Astrocyte (in vitro differentiated cells and primary cell): ENCODE measurements at regions not wholly inside any gene's neighbourhood (a gene's known extent, or its start where the extent isn't known, plus 50 kb on each side); places are given as distances from the start of the nearest gene placed in this dataset.

Source experiments
- DNase-seq: peaks from one replicate; pipeline ENCODE4 v3.0.0-alpha.2; 2010; ENCODE audit warnings: low read depth
- FAIRE-seq: peaks from 2 replicates; lab custom pipeline; 2011; peaks lifted over from hg19 to GRCh38; lab: Jason Lieb, UNC
- H2AFZ ChIP-seq: 2 replicates; pipeline ENCODE4 v1.6.0; 2012; ENCODE audit warnings: low read depth, low read length, inconsistent platforms
- H3K27ac ChIP-seq: 2 replicates; pipeline ENCODE4 v1.5.1; 2011; ENCODE audit warnings: low read depth, low read length, inconsistent platforms
- H3K27me3 ChIP-seq: 2 replicates; pipeline ENCODE4 v1.6.0; 2011; ENCODE audit warnings: low read length, inconsistent platforms; ENCODE audit not compliant: insufficient read depth
- H3K36me3 ChIP-seq: 2 replicates; pipeline ENCODE4 v1.5.1; 2011; ENCODE audit warnings: low read length, inconsistent platforms; ENCODE audit not compliant: insufficient read depth
- H3K4me1 ChIP-seq: 2 replicates; pipeline ENCODE4 v1.5.1; 2011; ENCODE audit warnings: low read length, inconsistent platforms; ENCODE audit not compliant: insufficient read depth
- H3K4me2 ChIP-seq: 2 replicates; pipeline ENCODE4 v1.6.0; 2012; ENCODE audit warnings: low read length, inconsistent platforms
- H3K4me3 ChIP-seq: 2 replicates; pipeline ENCODE4 v1.5.1; 2011; ENCODE audit warnings: low read depth, mild to moderate bottlenecking, low read length, inconsistent platforms; ENCODE audit not compliant: insufficient read depth
- H3K79me2 ChIP-seq: 2 replicates; pipeline ENCODE4 v1.6.0; 2012; ENCODE audit warnings: mild to moderate bottlenecking, low read length, inconsistent platforms; ENCODE audit not compliant: insufficient read depth
- H3K9ac ChIP-seq: 2 replicates; pipeline ENCODE4 v1.6.0; 2012; ENCODE audit warnings: mild to moderate bottlenecking, low read length, inconsistent platforms
- H3K9me3 ChIP-seq: 2 replicates; pipeline ENCODE4 v1.5.1; 2012; ENCODE audit warnings: low read depth, mild to moderate bottlenecking, low read length, inconsistent platforms; ENCODE audit not compliant: insufficient read depth
- H4K20me1 ChIP-seq: 2 replicates; pipeline ENCODE4 v1.6.0; 2012; ENCODE audit warnings: low read length, inconsistent platforms; ENCODE audit not compliant: insufficient read depth
- H3K27ac Mint-ChIP-seq: one replicate; pipeline ENCODE4 v1.8.0; 2021; ENCODE audit warnings: mild to moderate bottlenecking, mixed read lengths; ENCODE audit not compliant: unreplicated experiment
- H3K27me3 Mint-ChIP-seq: one replicate; pipeline ENCODE4 v1.8.0; 2021; ENCODE audit warnings: low read depth, mixed read lengths; ENCODE audit not compliant: unreplicated experiment
- H3K36me3 Mint-ChIP-seq: one replicate; pipeline ENCODE4 v1.8.0; 2021; ENCODE audit warnings: low read depth, mixed read lengths; ENCODE audit not compliant: unreplicated experiment
- H3K4me1 Mint-ChIP-seq: one replicate; pipeline ENCODE4 v1.8.0; 2021; ENCODE audit warnings: low read depth, mixed read lengths; ENCODE audit not compliant: unreplicated experiment
- H3K4me3 Mint-ChIP-seq: one replicate; pipeline ENCODE4 v1.8.0; 2021; ENCODE audit warnings: mild to moderate bottlenecking, moderate library complexity, mixed read lengths; ENCODE audit not compliant: unreplicated experiment
- H3K9me3 Mint-ChIP-seq: one replicate; pipeline ENCODE4 v1.8.0; 2021; ENCODE audit warnings: mild to moderate bottlenecking, mixed read lengths; ENCODE audit not compliant: unreplicated experiment
- CTCF ChIP-seq: IDR thresholded peaks from 2 replicates; pipeline ENCODE4 v1.5.1; 2011; ENCODE audit warnings: low read depth, mild to moderate bottlenecking, inconsistent platforms, low read length, moderate library complexity; ENCODE audit not compliant: insufficient read depth
- EZH2 ChIP-seq: IDR thresholded peaks from 2 replicates; pipeline ENCODE4 v1.6.1; 2012; ENCODE audit warnings: mild to moderate bottlenecking, low read length, inconsistent platforms; ENCODE audit not compliant: insufficient read depth

- no peaks in the 10 kb centered on the region for H3K27me3 ChIP-seq
- Mint-ChIP-seq H3K36me3 (no peaks in the 10 kb centered on the region), H3K4me1 (peaks cover 10% of the 10 kb centered on the region), H3K4me3 (no peak overlapping the region), H3K9me3 (no peaks in the 10 kb centered on the region), H3K27ac (peak overlapping the region; percentile 6), H3K27me3 (no peaks in the 10 kb centered on the region)
- FAIRE-seq (no peak), DNase-seq (no peak)
- H3K36me3 ChIP-seq: no peaks in the 10 kb centered on the region
- no peak overlapping the region for H3K4me2 ChIP-seq
- H3K4me1 ChIP-seq: peaks cover 9% of the 10 kb centered on the region
- TF ChIP-seq CTCF (no peak), EZH2 (no peak)
- no peak overlapping the region for H3K27ac ChIP-seq
- no peak overlapping the region for H3K9ac ChIP-seq
- H2AFZ ChIP-seq: no peak overlapping the region
- H4K20me1 ChIP-seq: no peaks in the 10 kb centered on the region
- H3K4me3 ChIP-seq: no peak overlapping the region
- H3K79me2 ChIP-seq: no peaks in the 10 kb centered on the region
- H3K9me3 ChIP-seq: no peaks in the 10 kb centered on the region
These were observed 423.0 kb upstream of the KIF2A start for GRCh38 chr5:61882901-61883500.

DNA sequence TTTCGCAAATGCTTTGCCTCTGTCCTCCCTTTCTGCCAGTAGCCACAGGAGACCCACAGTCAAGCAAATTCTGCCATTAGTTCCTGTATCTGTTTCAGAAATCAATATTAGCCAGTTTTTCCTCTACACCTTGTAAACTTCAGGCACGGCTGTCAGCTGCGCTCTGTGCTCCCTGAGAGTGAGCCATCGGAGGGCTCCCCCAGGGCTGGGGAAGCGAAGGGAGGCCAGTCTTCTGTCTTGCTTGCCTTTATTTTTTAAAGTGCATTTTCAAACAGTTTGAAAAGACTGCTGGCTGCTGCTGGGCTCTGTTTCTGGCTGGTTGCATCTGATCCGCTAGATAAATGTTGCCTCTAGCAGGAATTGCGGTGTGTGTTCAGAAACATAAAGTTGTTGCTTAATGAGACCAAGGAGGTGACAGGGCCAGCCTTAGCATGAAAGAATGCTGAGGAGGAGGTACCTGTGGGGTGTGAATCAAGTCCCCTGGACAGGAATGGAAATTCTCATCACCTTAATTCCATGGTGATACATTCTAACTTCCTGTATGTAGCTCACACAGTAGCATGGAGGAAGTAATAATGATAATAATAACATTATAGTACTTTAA is 421.7 kb upstream of the KIF2A start:
- TF ChIP-seq EZH2 (no peak), CTCF (no peak)
- H3K4me3 Mint-ChIP-seq: no peak overlapping the region
- Histone ChIP-seq H4K20me1 (no peaks in the 10 kb centered on the region), H2AFZ (no peak overlapping the region), H3K27ac (no peak overlapping the region), H3K9me3 (no peaks in the 10 kb centered on the region), H3K27me3 (no peaks in the 10 kb centered on the region), H3K4me2 (no peak overlapping the region), H3K4me1 (peaks cover 9% of the 10 kb centered on the region), H3K36me3 (no peaks in the 10 kb centered on the region), H3K4me3 (no peak overlapping the region), H3K79me2 (no peaks in the 10 kb centered on the region), H3K9ac (no peak overlapping the region)
- no peak overlapping the region for H3K27ac Mint-ChIP-seq
- no peaks in the 10 kb centered on the region for H3K36me3 Mint-ChIP-seq
- no peaks in the 10 kb centered on the region for H3K27me3 Mint-ChIP-seq
- H3K4me1 Mint-ChIP-seq: peaks cover 10% of the 10 kb centered on the region
- DNase-seq: peak; percentile 16
- no peak for FAIRE-seq
- no peaks in the 10 kb centered on the region for H3K9me3 Mint-ChIP-seq

- Mint-ChIP-seq H3K27ac (no peak overlapping the region), H3K36me3 (no peaks in the 10 kb centered on the region), H3K27me3 (no peaks in the 10 kb centered on the region), H3K4me1 (peaks cover 10% of the 10 kb centered on the region), H3K9me3 (peaks cover 3% of the 10 kb centered on the region), H3K4me3 (no peak overlapping the region)
- H3K79me2 ChIP-seq: no peaks in the 10 kb centered on the region
- no peak overlapping the region for H3K9ac ChIP-seq
- FAIRE-seq (no peak), DNase-seq (no peak)
- no peak overlapping the region for H3K4me3 ChIP-seq
- H4K20me1 ChIP-seq: no peaks in the 10 kb centered on the region
- no peak for TF ChIP-seq EZH2
- no peaks in the 10 kb centered on the region for H3K27me3 ChIP-seq
- H3K27ac ChIP-seq: no peak overlapping the region
- no peak overlapping the region for H2AFZ ChIP-seq
- H3K9me3 ChIP-seq: no peaks in the 10 kb centered on the region
- no peaks in the 10 kb centered on the region for H3K36me3 ChIP-seq
- H3K4me2 ChIP-seq: no peak overlapping the region
- H3K4me1 ChIP-seq: peaks cover 9% of the 10 kb centered on the region
These were observed 419.8 kb upstream of the KIF2A start for GRCh38 chr5:61886214-61886613.
